GM20000 (cell line): ENCODE measurements at regions not wholly inside any gene's neighbourhood (a gene's known extent, or its start where the extent isn't known, plus 50 kb on each side); places are given as distances from the start of the nearest gene placed in this dataset.

Source experiments
- DNase-seq: peaks from one replicate; pipeline ENCODE4 v3.0.0; 2012; ENCODE audit warnings: low spot score
- TF ChIP-seq, protein P1 (sequence below): IDR thresholded peaks from 2 replicates; pipeline ENCODE4 v1.5.1; 2012; ENCODE audit warnings: mild to moderate bottlenecking, control low read depth; ENCODE audit errors: extremely low read depth, missing control alignments

DNA sequence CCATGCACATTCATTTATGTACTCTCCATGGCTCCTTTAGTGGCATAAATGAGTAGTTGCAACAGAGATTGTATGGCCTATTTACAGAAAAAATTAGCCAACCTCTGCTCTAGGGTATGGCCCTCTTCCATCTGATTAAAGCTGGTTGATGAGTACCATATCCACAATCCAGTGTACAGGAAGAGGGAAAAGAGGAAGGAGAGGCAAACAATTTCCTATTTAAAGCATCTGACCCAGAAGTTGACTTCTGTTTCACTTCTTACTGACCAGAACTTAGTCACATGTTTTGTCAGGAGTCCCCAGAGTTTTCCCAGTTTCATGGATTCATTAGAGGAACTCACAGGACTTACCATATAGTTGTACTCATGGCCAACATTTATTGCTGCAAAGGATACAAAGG is 68.6 kb upstream of the STARD4 start:
- no peak for DNase-seq
- TF ChIP-seq, protein P1, sequence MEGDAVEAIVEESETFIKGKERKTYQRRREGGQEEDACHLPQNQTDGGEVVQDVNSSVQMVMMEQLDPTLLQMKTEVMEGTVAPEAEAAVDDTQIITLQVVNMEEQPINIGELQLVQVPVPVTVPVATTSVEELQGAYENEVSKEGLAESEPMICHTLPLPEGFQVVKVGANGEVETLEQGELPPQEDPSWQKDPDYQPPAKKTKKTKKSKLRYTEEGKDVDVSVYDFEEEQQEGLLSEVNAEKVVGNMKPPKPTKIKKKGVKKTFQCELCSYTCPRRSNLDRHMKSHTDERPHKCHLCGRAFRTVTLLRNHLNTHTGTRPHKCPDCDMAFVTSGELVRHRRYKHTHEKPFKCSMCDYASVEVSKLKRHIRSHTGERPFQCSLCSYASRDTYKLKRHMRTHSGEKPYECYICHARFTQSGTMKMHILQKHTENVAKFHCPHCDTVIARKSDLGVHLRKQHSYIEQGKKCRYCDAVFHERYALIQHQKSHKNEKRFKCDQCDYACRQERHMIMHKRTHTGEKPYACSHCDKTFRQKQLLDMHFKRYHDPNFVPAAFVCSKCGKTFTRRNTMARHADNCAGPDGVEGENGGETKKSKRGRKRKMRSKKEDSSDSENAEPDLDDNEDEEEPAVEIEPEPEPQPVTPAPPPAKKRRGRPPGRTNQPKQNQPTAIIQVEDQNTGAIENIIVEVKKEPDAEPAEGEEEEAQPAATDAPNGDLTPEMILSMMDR: no peak

DNA sequence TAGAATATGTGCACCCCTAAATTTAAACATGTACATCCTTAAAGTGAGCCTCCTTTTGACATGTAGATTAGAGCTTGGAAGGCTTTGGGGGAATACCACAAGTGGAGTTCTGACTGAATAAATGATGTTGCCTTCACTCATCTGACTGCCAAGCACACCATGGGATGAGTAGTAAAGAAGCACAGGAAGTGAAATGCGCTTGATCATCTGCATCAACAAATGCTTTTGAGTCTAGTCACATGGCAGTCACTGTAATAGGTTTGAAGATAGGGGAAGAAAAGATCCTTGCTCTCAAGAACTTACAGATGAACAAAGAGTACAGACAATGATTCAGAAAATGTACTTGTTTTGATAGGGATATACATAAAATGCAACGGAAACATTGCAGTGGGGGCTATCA is 62.0 kb upstream of the STARD4 start:
- DNase-seq: no peak
- TF ChIP-seq, protein P1: no peak

DNA sequence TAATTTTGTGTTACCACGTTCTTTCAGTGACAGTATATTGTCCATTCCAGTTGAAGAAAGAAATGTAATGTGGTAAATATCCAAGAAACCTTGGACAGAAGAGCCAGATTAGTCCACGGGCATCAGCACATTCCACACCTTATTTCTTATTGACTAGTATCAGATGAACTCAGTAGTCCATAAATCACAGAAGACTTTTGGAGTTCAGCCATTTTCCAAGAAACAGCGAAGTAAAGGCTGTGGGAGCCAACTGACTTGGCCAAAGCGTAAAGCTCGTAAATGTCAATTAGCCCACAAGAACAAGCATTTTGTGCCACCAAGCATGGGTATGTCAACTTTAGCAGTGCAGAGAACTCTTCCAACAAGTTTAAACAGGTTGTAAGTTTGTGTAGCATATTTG is 60.2 kb upstream of the STARD4 start:
- TF ChIP-seq, protein P1: no peak
- DNase-seq: no peak

DNA sequence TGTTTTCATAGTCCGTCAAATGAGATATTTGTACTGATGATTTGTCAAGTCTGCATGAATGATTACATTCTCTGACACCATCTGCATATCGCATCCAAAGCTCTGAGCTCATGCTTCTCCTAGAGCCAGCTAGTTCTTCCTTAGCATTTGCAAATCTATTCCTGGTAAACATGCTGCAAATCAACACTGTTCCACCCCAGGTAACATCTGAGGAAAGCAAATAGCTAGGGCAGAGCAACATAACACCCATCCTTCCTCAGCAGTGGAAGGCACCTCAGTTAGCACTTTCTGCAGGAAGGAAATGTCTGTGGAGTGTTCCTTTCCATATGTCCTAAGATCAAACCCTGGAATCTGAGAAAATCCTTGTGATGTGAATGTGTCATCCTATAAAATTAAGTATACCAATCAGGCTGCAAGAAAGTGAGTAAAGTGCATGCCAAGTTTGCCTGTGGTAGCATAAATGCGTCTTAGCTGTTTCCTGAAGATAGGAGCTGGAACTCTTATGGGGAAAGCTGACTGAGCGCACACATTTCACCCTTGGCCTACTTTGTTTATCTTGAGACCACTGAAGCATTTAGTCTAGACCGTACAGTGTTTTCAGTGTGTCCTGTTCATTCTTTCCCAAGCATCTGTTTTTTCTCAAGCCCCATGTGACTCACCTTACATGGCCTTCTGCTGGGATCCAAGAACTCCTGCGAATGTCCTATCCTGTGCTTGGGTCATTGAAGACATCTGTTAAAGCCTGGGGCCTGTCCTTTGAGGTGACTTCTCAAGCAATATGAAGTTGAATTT is 50.9 kb upstream of the STARD4 start:
- no peak for DNase-seq

DNA sequence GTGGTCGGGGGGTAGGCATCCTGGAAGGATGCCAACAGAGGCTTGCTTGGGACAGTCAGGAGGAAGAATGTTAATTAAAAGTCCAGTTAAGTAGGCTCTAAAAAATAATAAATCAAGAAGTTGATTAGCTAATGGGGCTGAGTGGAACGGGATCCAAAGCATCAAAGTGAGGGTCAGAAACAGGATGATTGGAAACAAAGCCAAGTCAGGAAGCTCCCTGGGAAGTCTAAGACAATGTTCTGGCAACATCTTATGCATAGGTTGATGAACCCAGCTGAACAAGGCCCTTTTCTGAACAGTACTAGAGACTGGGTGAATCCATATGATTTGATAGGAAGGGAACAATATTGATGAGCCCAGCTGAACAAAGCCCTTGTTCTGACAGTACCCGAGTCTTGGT is 50.2 kb upstream of the STARD4 start:
- no peak for DNase-seq
- TF ChIP-seq, protein P1: no peak

More for the DNA sequence above, 50.9 kb upstream of the STARD4 start:
- TF ChIP-seq, protein P1: no peak
